Coronary artery (tissue), 2 donors: ENCODE measurements at regions not wholly inside any gene's neighbourhood (a gene's known extent, or its start where the extent isn't known, plus 50 kb on each side); places are given as distances from the start of the nearest gene placed in this dataset.

Experiments used
- DNase-seq: peaks from one replicate; pipeline ENCODE4 v3.0.0-alpha.2; 2017; ENCODE audit warnings: low spot score
- H3K27ac ChIP-seq, 2 donors: fragments of 200-600 bp; sonication (generic); one replicate each; pipeline ENCODE4 v1.5.1; 2016 to 2019
- H3K4me3 ChIP-seq: fragments of 200-600 bp; sonication (generic); 2 replicates; pipeline ENCODE4 v1.5.1; 2016; ENCODE audit warnings: mild to moderate bottlenecking, moderate library complexity
- CTCF ChIP-seq: fragments of 200-600 bp; sonication (generic); IDR thresholded peaks from one replicate; pipeline ENCODE4 v1.5.1; 2019; ENCODE audit warnings: antibody characterized with exemption

DNA sequence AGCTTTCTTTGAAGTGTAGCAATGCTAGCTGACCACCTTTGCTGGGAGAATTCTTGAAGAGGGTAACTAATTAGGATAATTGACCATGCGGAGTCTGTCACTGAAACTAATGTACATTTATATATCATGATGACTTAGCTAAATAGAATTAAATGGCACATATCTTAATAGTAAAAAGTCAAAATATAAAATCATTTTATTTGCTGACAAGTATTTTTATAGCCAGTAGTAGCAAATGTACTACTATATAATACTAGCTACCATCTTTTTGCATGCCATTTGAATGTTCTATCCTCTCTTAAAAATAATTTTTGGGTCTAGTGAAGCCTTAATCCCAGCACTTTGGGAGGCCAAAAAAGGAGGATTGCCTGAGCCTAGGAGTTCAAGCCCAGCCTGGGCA lies 605.8 kb upstream of the COX7C start:
- no peak overlapping the region for H3K4me3 ChIP-seq
- H3K27ac ChIP-seq, result no peak overlapping the region
- DNase-seq, result no peak
- no peak for TF ChIP-seq CTCF

- TF ChIP-seq CTCF, result no peak
- H3K4me3 ChIP-seq, result no peak overlapping the region
- H3K27ac ChIP-seq, result no peak overlapping the region
- no peak for DNase-seq
These were observed 588.4 kb upstream of the COX7C start for GRCh38 chr5:86029308-86029707.

- no peak overlapping the region for H3K27ac ChIP-seq
- H3K4me3 ChIP-seq, result no peak overlapping the region
These were observed 587.0 kb upstream of the COX7C start for GRCh38 chr5:86030753-86031152.

GRCh38 chr5:86038566-86038965 lies 579.2 kb upstream of the COX7C start:
- Histone ChIP-seq H3K4me3 (no peak overlapping the region), H3K27ac (no peak overlapping the region)
- DNase-seq, result no peak
- TF ChIP-seq CTCF, result no peak

More at GRCh38 chr5:86030753-86031152, 587.0 kb upstream of the COX7C start:
- no peak for TF ChIP-seq CTCF
- no peak for DNase-seq

- TF ChIP-seq CTCF, result no peak
- Histone ChIP-seq H3K4me3 (no peak overlapping the region), H3K27ac (no peak overlapping the region)
- no peak for DNase-seq
These were observed 578.4 kb upstream of the COX7C start for GRCh38 chr5:86039351-86039750.

- Histone ChIP-seq H3K4me3 (no peak overlapping the region), H3K27ac (no peak overlapping the region)
- no peak for TF ChIP-seq CTCF
- DNase-seq, result no peak
These were observed 547.0 kb upstream of the COX7C start for GRCh38 chr5:86070719-86071118.

DNA sequence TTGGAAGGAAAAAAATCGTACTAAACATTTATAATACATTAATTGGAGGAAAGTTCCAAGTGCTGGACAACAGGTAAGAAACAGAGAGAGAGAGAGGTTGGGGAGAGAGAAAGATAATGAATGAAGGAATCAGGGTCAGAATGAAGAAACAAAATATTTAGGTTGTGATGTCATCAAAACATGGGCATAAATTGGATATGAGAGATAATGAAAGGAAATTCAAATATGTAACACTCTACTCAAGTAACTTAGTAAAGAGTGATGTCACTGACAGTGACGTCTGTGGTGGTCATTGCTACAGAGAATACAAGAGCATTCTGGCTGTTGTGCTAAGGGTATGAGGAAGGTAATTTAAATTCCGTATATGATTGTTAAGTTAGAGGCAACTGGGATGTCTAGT lies 543.4 kb upstream of the COX7C start:
- Histone ChIP-seq H3K4me3 (no peak overlapping the region), H3K27ac (no peak overlapping the region)
- no peak for TF ChIP-seq CTCF
- DNase-seq, result no peak
